ENCODE measurements at regions not wholly inside any gene's neighbourhood (a gene's known extent, or its start where the extent isn't known, plus 50 kb on each side); places are given as distances from the start of the nearest gene placed in this dataset.

DNA sequence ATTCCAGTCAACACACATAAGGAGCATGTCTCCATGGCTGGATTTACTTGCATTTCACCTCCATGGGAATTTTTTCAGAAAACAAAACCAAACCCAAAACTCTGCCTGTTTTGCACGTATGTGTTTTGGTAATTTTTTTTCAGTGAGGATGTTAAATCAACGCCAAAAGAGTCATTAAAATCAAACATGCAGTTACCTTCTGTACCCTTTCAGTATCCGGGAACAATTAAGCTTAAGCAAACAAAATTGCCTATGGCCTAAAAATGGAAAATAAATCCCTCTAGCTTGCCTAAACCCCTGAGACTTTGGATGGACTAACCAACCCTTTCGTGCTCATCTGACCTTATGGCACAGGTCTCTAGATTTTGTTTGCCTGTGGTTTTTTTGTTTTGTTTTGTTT lies 209.2 kb upstream of the KLF4 start:
- POLR2A ChIA-PET, result no interaction called here
- Mint-ChIP-seq H3K27me3 (peaks cover 2 to 19% (median 5%) of the 10 kb centered on the region in 5 donors), H3K27ac (no peak overlapping the region), H3K9me3 (peaks cover 2 to 33% (median 5%) of the 10 kb centered on the region in 9 donors), H3K36me3 (peaks cover 0 to 3% (median 0%) of the 10 kb centered on the region in 3 donors), H3K4me3 (no peak overlapping the region), H3K4me1 (peaks cover 0 to 7% (median 0%) of the 10 kb centered on the region in 4 donors)
- ATAC-seq, result no peak
- DNase-seq, result no peak

DNA sequence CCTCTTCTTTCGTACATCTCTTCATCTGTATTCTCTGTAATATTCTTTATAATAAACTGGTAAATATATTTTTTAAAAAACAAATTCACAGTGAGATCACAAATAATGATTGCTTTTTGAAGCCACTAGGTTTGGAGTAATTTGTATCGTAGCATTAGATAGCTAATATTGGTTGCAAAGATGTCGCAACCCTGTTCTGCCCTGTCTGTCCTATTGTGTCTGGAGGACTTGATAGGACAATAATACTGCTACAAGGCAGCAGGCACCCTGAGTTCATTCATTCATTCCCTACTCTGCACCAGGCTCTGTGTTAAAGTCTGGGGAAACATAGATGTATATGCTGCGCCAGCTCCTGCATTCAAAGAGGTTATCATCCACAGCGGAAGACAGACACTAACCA lies 206.7 kb upstream of the KLF4 start:
- H3K4me3 Mint-ChIP-seq, result no peak overlapping the region
- H3K27me3 Mint-ChIP-seq, result peaks cover 0 to 19% (median 2%) of the 10 kb centered on the region in 5 donors
- H3K27ac Mint-ChIP-seq, result no peak overlapping the region
- ATAC-seq (no peak), DNase-seq (no peak)
- POLR2A ChIA-PET, result no interaction called here
- H3K36me3 Mint-ChIP-seq, result no peaks in the 10 kb centered on the region
- peaks cover 0 to 20% (median 0%) of the 10 kb centered on the region in 9 donors for H3K9me3 Mint-ChIP-seq
- H3K4me1 Mint-ChIP-seq, result peaks cover 0 to 6% (median 0%) of the 10 kb centered on the region in 4 donors

DNA sequence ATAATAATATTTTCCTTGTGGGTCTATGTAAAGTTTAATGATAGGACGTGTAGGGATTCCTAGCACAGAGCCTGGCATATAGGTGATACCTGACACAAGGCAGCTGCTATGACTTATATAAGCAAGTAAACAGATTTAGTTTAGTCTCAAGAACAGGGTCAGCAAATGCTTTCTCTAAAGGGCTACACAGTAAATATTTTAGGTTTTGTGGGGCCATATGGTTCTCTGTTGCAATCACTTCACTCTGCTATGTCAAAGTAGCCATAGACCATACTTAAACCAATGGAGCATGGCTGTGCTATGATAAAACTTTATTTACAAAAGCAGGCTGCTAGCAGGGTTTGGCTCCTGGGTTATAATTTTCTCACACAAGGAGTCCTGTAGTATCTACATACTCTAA lies 204.8 kb upstream of the KLF4 start:
- DNase-seq (no peak), ATAC-seq (no peak)
- Mint-ChIP-seq H3K4me1 (peaks cover 0 to 2% (median 0%) of the 10 kb centered on the region in 4 donors), H3K36me3 (no peaks in the 10 kb centered on the region), H3K27ac (no peak overlapping the region), H3K4me3 (no peak overlapping the region), H3K9me3 (peaks cover 0 to 16% (median 0%) of the 10 kb centered on the region in 9 donors), H3K27me3 (peaks cover 1 to 19% (median 2%) of the 10 kb centered on the region in 5 donors)
- POLR2A ChIA-PET, result no interaction called here

DNA sequence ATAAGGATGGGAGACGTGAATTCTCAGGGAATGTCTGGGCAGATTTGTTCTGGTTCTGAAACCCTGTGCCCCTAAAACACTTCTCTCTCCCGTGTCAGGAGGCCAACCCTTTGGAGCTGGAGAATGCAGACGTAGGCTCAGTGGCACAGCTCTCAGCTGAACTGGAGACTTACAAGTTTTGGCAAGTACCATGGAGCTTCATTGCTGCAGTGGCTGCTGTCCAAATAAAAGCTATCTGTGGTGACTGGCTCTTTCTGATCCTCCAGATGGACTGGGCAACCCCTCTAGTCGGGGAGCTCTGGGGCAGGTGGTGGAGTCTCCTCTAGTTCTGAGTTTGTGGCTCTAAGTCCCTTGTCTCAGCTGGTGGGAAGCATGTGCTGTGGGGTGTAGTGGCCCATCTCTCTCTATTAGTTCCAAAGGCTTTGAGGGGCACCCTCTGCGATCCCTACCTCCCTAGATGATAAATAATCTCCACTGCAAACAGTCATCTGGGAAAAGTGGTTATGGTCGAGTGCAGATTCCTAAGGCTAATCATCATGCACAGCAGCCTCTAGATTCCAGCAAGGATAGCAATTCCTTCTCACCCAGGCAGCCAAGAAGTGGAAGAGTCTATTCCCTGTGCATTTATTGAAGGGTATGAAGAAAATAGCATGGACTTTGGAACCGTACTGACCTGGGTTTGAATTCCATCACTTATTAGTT lies 204.2 kb upstream of the KLF4 start:
- POLR2A ChIA-PET, result no interaction called here

DNA sequence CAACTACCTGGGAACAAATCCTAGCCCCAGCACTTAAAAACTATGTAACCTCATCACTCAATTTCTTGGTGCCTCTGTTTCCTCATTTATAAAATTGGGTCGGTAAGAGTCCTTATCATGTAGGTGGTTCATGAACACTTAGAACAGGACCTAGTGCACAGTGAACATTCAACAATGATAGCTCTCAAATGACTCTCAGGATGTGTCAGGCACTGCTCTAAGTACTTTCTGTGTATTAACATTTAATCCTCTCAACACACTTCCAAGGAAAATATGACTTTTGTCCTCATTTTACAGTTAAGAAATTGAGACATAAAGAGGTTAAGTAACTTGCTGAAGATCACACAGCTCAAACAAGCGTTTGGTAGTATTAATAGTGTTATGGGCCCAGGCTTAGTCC lies 202.1 kb upstream of the KLF4 start:
- H3K4me3 Mint-ChIP-seq, result no peak overlapping the region
- ATAC-seq (no peak), DNase-seq (no peak)
- H3K27me3 Mint-ChIP-seq, result peaks cover 0 to 7% (median 1%) of the 10 kb centered on the region in 5 donors
- no peaks in the 10 kb centered on the region for H3K36me3 Mint-ChIP-seq
- H3K4me1 Mint-ChIP-seq, result no peaks in the 10 kb centered on the region
- POLR2A ChIA-PET, result no interaction called here
- H3K9me3 Mint-ChIP-seq, result peaks cover 0 to 5% (median 0%) of the 10 kb centered on the region in 9 donors
- H3K27ac Mint-ChIP-seq, result no peak overlapping the region

More for the DNA sequence above, 204.2 kb upstream of the KLF4 start:
- Mint-ChIP-seq H3K36me3 (no peaks in the 10 kb centered on the region), H3K9me3 (peaks cover 0 to 16% (median 0%) of the 10 kb centered on the region in 9 donors), H3K4me3 (no peak overlapping the region), H3K27ac (no peak overlapping the region), H3K4me1 (peaks cover 0 to 2% (median 0%) of the 10 kb centered on the region in 4 donors), H3K27me3 (peaks cover 1 to 19% (median 2%) of the 10 kb centered on the region in 5 donors)
- no peak for DNase-seq
- no peak for ATAC-seq

DNA sequence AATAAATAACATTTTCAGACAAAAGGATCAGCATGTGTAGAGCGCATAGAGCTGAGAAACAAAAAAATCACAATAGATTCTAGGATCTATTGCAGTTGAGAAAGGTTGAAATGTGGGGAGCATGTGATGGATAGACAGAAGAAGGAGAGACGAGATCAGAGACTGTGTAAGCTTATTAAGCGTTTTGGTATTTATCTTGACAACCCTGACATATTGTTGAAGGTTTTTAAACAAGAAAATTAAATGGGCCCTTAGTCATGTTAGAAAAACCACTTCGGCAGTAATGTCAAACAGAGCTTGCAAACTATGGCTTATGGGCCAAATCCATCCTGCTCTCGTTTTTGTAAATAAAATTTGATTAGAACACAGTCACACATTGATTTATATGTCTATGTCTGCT lies 200.5 kb upstream of the KLF4 start:
- H3K4me3 Mint-ChIP-seq, result no peak overlapping the region
- no peak for ATAC-seq
- POLR2A ChIA-PET, result no interaction called here
- H3K9me3 Mint-ChIP-seq, result peaks cover 0 to 5% (median 0%) of the 10 kb centered on the region in 9 donors
- H3K36me3 Mint-ChIP-seq, result no peaks in the 10 kb centered on the region
- no peak for DNase-seq
- H3K27ac Mint-ChIP-seq, result no peak overlapping the region
- peaks cover 0 to 3% (median 0%) of the 10 kb centered on the region in 5 donors for H3K27me3 Mint-ChIP-seq
- no peaks in the 10 kb centered on the region for H3K4me1 Mint-ChIP-seq

DNA sequence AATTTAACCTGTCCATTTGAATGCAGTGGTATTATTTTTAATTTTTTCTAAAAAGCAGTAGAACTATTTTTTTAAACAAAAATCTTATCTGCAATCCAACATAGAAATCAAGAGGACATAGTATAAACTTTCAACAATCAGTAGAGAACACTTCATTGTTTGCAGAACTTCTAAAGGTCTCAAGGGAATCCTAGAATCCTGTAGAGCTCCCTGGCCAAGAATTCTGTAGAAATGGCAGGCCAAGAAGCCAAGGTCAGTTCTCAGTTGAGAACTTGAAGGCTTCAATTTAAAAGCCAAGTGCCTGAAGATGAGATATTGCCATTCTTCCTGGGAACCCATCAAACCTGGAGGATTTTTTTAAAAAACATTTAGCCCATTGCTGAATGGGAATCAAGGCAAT lies 199.2 kb upstream of the KLF4 start:
- Mint-ChIP-seq H3K27ac (no peak overlapping the region), H3K36me3 (no peaks in the 10 kb centered on the region), H3K4me3 (no peak overlapping the region), H3K9me3 (peaks cover 0 to 5% (median 0%) of the 10 kb centered on the region in 9 donors), H3K27me3 (peaks cover 0 to 3% (median 0%) of the 10 kb centered on the region in 5 donors), H3K4me1 (no peaks in the 10 kb centered on the region)
- POLR2A ChIA-PET, result no interaction called here
- DNase-seq (no peak), ATAC-seq (no peak)

DNA sequence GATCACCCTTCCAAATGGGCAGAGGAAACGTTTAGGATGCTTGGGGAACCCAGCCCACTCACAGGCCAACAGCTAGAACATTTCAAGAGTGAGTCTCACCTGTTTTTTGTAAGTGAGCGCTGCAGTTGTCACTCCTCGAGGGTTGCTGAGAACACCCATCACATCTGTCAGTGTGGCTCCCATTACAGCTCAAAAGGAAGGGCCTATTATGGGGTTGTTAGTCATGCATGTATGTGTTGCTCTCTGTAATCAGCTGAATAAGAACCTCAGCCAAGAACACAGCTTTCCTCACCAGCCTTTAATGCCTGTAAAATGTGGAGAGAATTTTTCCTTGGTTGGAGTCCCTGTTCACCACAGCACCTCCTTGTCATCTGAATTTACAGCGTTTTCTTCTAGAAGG lies 196.3 kb upstream of the KLF4 start:
- H3K27ac Mint-ChIP-seq, result no peak overlapping the region

DNA sequence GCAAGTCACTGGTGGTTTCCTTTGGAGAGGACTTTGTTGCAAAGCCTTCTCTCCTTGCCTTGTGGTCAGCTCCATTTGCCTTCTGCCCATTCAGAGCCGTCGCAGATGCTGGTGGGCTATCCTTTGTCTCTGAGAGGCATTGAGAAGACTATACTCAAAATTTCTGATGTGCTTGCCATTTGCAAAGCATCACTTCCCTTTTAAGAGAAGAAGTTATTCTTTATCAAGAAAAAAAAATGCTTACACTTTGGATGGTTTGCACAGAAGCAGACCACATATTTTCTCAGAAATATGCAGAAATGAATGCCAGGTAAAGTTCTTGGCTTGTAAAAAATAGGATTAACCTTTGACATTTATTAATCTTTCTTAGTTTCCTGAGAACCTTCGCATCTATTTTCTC lies 195.8 kb upstream of the KLF4 start:
- Mint-ChIP-seq H3K4me1 (no peaks in the 10 kb centered on the region), H3K4me3 (no peak overlapping the region), H3K27me3 (peaks cover 0 to 3% (median 0%) of the 10 kb centered on the region in 5 donors), H3K36me3 (no peaks in the 10 kb centered on the region), H3K27ac (no peak overlapping the region), H3K9me3 (peaks cover 0 to 2% (median 0%) of the 10 kb centered on the region in 9 donors)
- no peak for ATAC-seq
- no peak for DNase-seq
- POLR2A ChIA-PET, result no interaction called here

More for the DNA sequence above, 196.3 kb upstream of the KLF4 start:
- POLR2A ChIA-PET, result no interaction called here
- Mint-ChIP-seq H3K27me3 (peaks cover 0 to 3% (median 0%) of the 10 kb centered on the region in 5 donors), H3K36me3 (no peaks in the 10 kb centered on the region), H3K4me1 (no peaks in the 10 kb centered on the region), H3K4me3 (no peak overlapping the region), H3K9me3 (peaks cover 0 to 5% (median 0%) of the 10 kb centered on the region in 9 donors)
- DNase-seq, result no peak
- ATAC-seq, result no peak

DNA sequence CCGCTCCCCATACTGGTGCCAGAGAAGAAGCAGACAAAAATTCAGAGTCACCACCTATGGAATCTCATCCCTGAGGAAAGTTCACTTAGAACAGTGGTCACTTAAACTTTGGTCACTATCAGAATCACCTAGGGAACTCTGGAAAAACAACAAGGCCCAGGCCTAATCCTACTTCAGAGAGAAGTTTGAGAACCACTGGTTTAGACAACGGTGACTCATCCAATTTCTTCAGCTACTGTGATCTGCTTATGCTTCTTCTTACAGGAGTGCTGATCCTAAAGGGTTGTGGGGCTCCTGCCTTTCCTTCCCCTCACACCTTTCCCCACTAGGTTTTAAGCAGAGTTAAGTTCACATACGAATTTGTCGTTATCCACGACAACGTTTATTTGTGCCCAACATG lies 194.7 kb upstream of the KLF4 start:
- no peak for DNase-seq
- Mint-ChIP-seq H3K36me3 (no peaks in the 10 kb centered on the region), H3K4me3 (no peak overlapping the region), H3K27me3 (peaks cover 0 to 3% (median 0%) of the 10 kb centered on the region in 5 donors), H3K9me3 (peaks cover 0 to 2% (median 0%) of the 10 kb centered on the region in 9 donors), H3K27ac (no peak overlapping the region), H3K4me1 (no peaks in the 10 kb centered on the region)
- ATAC-seq, result no peak
- POLR2A ChIA-PET, result no interaction called here

DNA sequence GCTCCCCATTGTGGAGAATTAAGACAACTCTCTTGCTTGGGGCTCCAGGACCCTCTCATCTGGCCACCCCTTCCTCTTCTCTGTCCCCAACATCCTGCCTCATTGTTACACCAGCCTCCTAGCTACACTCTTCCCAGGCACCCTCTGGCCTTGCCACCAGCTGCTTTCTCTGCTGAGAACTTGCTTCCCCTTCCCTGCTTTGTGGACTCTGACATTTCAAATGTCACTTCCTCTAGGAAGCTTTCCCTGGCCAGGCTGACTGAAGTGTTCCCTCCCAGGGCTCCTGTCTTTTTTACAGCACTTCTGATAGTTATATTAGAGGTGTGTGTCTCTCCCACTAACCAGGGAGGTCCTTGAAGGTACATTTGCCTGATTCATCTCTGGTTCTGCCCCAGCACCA lies 194.0 kb upstream of the KLF4 start:
- no peak for DNase-seq
- H3K36me3 Mint-ChIP-seq, result no peaks in the 10 kb centered on the region
- no peak overlapping the region for H3K4me3 Mint-ChIP-seq
- peaks cover 0 to 3% (median 0%) of the 10 kb centered on the region in 5 donors for H3K27me3 Mint-ChIP-seq
- POLR2A ChIA-PET, result no interaction called here
- H3K9me3 Mint-ChIP-seq, result peaks cover 0 to 2% (median 0%) of the 10 kb centered on the region in 9 donors
- H3K4me1 Mint-ChIP-seq, result no peaks in the 10 kb centered on the region
- ATAC-seq, result no peak
- H3K27ac Mint-ChIP-seq, result no peak overlapping the region

DNA sequence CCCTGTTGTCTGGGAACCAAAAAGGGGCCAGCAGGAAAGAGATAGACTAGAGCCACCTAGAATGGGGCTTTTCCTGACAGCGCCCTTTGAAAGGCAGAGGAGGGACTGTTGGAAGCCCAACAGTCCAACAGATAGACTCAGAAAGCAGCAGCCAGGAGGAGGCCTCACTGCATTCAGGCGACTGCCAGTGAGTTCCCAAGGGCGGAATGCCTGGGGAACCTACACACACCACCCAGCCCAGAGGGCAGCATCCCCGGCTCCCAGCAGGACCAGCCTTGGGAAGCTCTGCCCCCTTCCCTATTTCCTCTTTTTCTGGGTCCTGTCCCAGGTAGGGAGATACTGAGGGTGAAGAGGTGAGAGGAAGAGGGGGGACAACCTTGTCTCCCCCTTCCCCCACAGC lies 192.4 kb upstream of the KLF4 start:
- no peaks in the 10 kb centered on the region for H3K27me3 Mint-ChIP-seq
- peaks cover 0 to 6% (median 0%) of the 10 kb centered on the region in 9 donors for H3K9me3 Mint-ChIP-seq
- no peaks in the 10 kb centered on the region for H3K4me1 Mint-ChIP-seq
- POLR2A ChIA-PET, result no interaction called here
- DNase-seq (no peak), ATAC-seq (no peak)
- no peaks in the 10 kb centered on the region for H3K36me3 Mint-ChIP-seq
- no peak overlapping the region for H3K27ac Mint-ChIP-seq
- no peak overlapping the region for H3K4me3 Mint-ChIP-seq

DNA sequence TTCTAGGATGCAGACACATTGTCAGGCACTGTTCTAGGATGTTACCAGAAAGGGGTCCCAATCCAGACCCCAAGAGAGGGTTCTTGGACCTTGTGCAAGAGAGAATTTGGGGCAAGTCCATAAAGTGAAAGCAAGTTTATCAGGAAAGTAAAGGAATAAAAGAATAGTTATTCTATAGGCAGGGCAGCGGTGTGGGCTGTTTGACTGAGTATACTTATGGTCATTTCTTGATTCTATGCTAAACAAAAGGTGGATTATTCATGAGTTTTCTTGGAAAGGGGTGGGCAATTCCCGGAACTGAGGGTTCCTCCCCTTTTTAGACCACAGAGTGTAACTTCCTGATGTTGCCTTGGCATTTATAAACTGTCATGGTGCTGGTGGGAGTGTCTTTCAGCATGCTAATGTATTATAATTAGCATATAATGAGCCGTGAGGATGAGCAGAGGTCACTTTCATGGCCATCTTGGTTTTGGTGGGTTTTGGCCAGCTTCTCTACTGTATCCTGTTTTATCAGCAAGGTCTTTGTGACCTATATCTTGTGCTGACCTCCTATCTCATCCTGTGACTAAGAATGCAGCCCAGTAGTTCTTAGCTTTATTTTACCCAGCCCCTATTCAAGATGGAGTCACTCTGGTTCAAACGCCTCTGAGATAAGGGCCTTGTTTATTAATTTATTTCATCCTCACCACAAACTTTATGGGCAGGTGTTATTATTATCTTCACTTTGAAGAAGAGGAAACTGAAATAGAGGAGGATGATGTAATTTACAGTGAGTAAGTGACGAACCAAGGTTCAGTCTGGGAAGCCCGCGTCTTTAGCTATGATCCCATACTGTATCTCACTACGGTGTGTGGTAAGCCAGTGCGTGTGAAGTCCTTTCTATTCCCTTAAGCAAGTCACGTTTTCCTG lies 186.0 kb upstream of the KLF4 start:
- Mint-ChIP-seq H3K27me3 (peaks cover 0 to 5% (median 0%) of the 10 kb centered on the region in 5 donors), H3K9me3 (peaks cover 0 to 11% (median 0%) of the 10 kb centered on the region in 9 donors), H3K36me3 (no peaks in the 10 kb centered on the region), H3K4me1 (peaks cover 0 to 2% (median 0%) of the 10 kb centered on the region in 4 donors), H3K27ac (no peak overlapping the region), H3K4me3 (no peak overlapping the region)
- ATAC-seq, result no peak
- DNase-seq, result no peak
- POLR2A ChIA-PET, result no interaction called here
